H1 (cell line): ENCODE measurements at regions not wholly inside any gene's neighbourhood (a gene's known extent, or its start where the extent isn't known, plus 50 kb on each side); places are given as distances from the start of the nearest gene placed in this dataset.

ENCODE experiments used
- CTCF ChIA-PET: fragments of 300-600 bp; sonication (Branson Sonifier 250); formaldehyde crosslinking; loops from one replicate; lab custom pipeline; 2021; ENCODE audit not compliant: partially characterized antibody; lab: Charles Lee
- POLR2A ChIA-PET: fragments of 300-600 bp; sonication (Branson Sonifier 250); formaldehyde crosslinking; loops from one replicate; lab custom pipeline; 2021; ENCODE audit warnings: inconsistent platforms; ENCODE audit not compliant: partially characterized antibody; lab: Charles Lee
- DNase-seq, 2 experiments: peaks; one replicate each; pipeline versions ENCODE4 v3.0.0 to v3.0.0-alpha.2; 2010 to 2022; ENCODE audit warnings: low spot score in 2 of 2, low read depth in 1 of 2, mixed read lengths in 1 of 2
- FAIRE-seq: peaks from 2 replicates; lab custom pipeline; 2011; peaks lifted over from hg19 to GRCh38; lab: Jason Lieb, UNC
- H2AFZ ChIP-seq: 2 replicates; pipeline ENCODE4 v1.8.1; 2012; ENCODE audit warnings: low read length, inconsistent platforms
- H2AK5ac ChIP-seq: 2 replicates; pipeline ENCODE4 v1.6.1; 2013; ENCODE audit warnings: low read depth, low read length
- H2BK120ac ChIP-seq: replicated peaks from 2 replicates; pipeline ENCODE3; 2013; ENCODE audit warnings: low read depth, low read length, inconsistent platforms
- H2BK12ac ChIP-seq: 2 replicates; pipeline ENCODE4 v1.6.1; 2013; ENCODE audit warnings: low read depth, low read length
- H2BK15ac ChIP-seq: 2 replicates; pipeline ENCODE4 v1.6.1; 2013; ENCODE audit warnings: low read length
- H2BK20ac ChIP-seq: 2 replicates; pipeline ENCODE4 v1.6.1; 2013; ENCODE audit warnings: low read length
- H2BK5ac ChIP-seq: 2 replicates; pipeline ENCODE4 v1.6.1; 2013; ENCODE audit warnings: low read depth, low read length
- H3K14ac ChIP-seq: 2 replicates; pipeline ENCODE4 v1.6.1; 2013; ENCODE audit warnings: inconsistent platforms; ENCODE audit not compliant: insufficient read length
- H3K18ac ChIP-seq: 2 replicates; pipeline ENCODE4 v1.6.1; 2013; ENCODE audit warnings: low read length; ENCODE audit errors: extremely low read depth
- H3K23ac ChIP-seq: 2 replicates; pipeline ENCODE4 v1.6.1; 2013; ENCODE audit warnings: inconsistent platforms; ENCODE audit not compliant: insufficient read length
- H3K23me2 ChIP-seq: 2 replicates; pipeline ENCODE4 v1.6.1; 2013; ENCODE audit warnings: low read depth, low read length
- H3K27ac ChIP-seq: 2 replicates; pipeline ENCODE4 v1.6.1; 2011; ENCODE audit warnings: low read depth, low read length, inconsistent platforms
- H3K27me3 ChIP-seq, 4 experiments: replicated peaks in 1 of 4; 1 replicate in 1 of 4; 2 replicates in 3 of 4; pipeline versions ENCODE4 v1.6.1 to v1.8.1; 2011 to 2013; ENCODE audit warnings: low read length in 3 of 4, mild to moderate bottlenecking in 3 of 4, inconsistent platforms in 2 of 4, mixed read lengths in 2 of 4, moderate library complexity in 1 of 4; ENCODE audit not compliant: control insufficient read depth in 3 of 4, insufficient read depth in 3 of 4; ENCODE audit errors: extremely low read depth in 1 of 4
- H3K36me3 ChIP-seq, 4 experiments: 2 replicates each; pipeline versions ENCODE4 v1.6.1 to v1.8.1; 2011 to 2013; ENCODE audit warnings: mild to moderate bottlenecking in 4 of 4, low read length in 3 of 4, moderate library complexity in 2 of 4, control low read depth in 1 of 4, inconsistent platforms in 1 of 4; ENCODE audit not compliant: insufficient read depth in 4 of 4, control insufficient read depth in 2 of 4
- H3K4ac ChIP-seq: replicated peaks from 2 replicates; pipeline ENCODE3; 2013; ENCODE audit warnings: low read length, low read depth, mixed read lengths, inconsistent platforms; ENCODE audit not compliant: insufficient read length
- H3K4me1 ChIP-seq, 4 experiments: replicated peaks in 1 of 4; 1 replicate in 1 of 4; 2 replicates in 3 of 4; pipeline versions ENCODE4 v1.6.1 to v1.8.1; 2011 to 2013; ENCODE audit warnings: low read length in 3 of 4, inconsistent platforms in 2 of 4, mixed read lengths in 1 of 4; ENCODE audit not compliant: insufficient read depth in 4 of 4, control insufficient read depth in 3 of 4
- H3K4me2 ChIP-seq, 2 experiments: 2 replicates each; pipeline versions ENCODE4 v1.6.1 to v1.8.1; 2011 to 2013; ENCODE audit warnings: low read depth in 2 of 2, low read length in 2 of 2, control low read depth in 1 of 2, inconsistent platforms in 1 of 2, mild to moderate bottlenecking in 1 of 2; ENCODE audit not compliant: insufficient read depth in 1 of 2
- H3K4me3 ChIP-seq, 4 experiments: fragments of 200-600, 300-600 bp in 1 of 4; sonication (generic), shearing (Covaris generic), sonication (Bioruptor Twin) in 1 of 4; 2 replicates each; pipeline versions ENCODE4 v1.5.1 to v1.8.1; 2011 to 2016; ENCODE audit warnings: low read length in 4 of 4, low read depth in 3 of 4, control low read depth in 2 of 4, inconsistent platforms in 2 of 4, mild to moderate bottlenecking in 2 of 4, mixed read lengths in 1 of 4, moderate library complexity in 1 of 4; ENCODE audit not compliant: insufficient read depth in 2 of 4; ENCODE audit errors: extremely low read depth in 1 of 4
- H3K56ac ChIP-seq: replicated peaks from 2 replicates; pipeline ENCODE3; 2013; ENCODE audit warnings: low read depth, mild to moderate bottlenecking, mixed read lengths, low read length, inconsistent platforms; ENCODE audit not compliant: insufficient read length
- H3K79me1 ChIP-seq: 2 replicates; pipeline ENCODE4 v1.6.1; 2013; ENCODE audit warnings: low read depth, low read length, control low read depth
- H3K79me2 ChIP-seq, 2 experiments: 2 replicates each; pipeline versions ENCODE4 v1.6.1 to v1.8.1; 2012 to 2013; ENCODE audit warnings: low read length in 2 of 2, mild to moderate bottlenecking in 2 of 2, inconsistent platforms in 1 of 2; ENCODE audit not compliant: insufficient read depth in 2 of 2, control insufficient read depth in 1 of 2
- H3K9ac ChIP-seq, 4 experiments: replicated peaks in 1 of 4; 1 replicate in 1 of 4; 2 replicates in 3 of 4; pipeline versions ENCODE4 v1.6.1 to v1.8.1; 2011 to 2013; ENCODE audit warnings: low read depth in 3 of 4, low read length in 3 of 4, control low read depth in 2 of 4, mild to moderate bottlenecking in 2 of 4, moderate library complexity in 2 of 4, inconsistent platforms in 1 of 4; ENCODE audit errors: extremely low read depth in 1 of 4
- H3K9me3 ChIP-seq, 2 experiments: 2 replicates each; pipeline versions ENCODE4 v1.6.1 to v1.8.1; 2012 to 2013; ENCODE audit warnings: mild to moderate bottlenecking in 2 of 2, moderate library complexity in 2 of 2, control low read depth in 1 of 2, inconsistent platforms in 1 of 2, low read depth in 1 of 2, low read length in 1 of 2, mixed read lengths in 1 of 2; ENCODE audit not compliant: insufficient read depth in 2 of 2
- H4K20me1 ChIP-seq, 2 experiments: replicated peaks in 1 of 2; 2 replicates each; pipeline versions ENCODE3 to v1.8.1; 2011 to 2013; ENCODE audit warnings: inconsistent platforms in 2 of 2, low read length in 2 of 2, mild to moderate bottlenecking in 1 of 2; ENCODE audit not compliant: insufficient read depth in 2 of 2, control insufficient read depth in 1 of 2
- H4K5ac ChIP-seq: 2 replicates; pipeline ENCODE4 v1.6.1; 2013; ENCODE audit warnings: low read length, low read depth, mixed read lengths, inconsistent platforms; ENCODE audit not compliant: insufficient read length
- H4K8ac ChIP-seq: 2 replicates; pipeline ENCODE4 v1.8.0; 2013; ENCODE audit warnings: mild to moderate bottlenecking, moderate library complexity, low read length, inconsistent platforms; ENCODE audit not compliant: insufficient read depth; ENCODE audit errors: extremely low read depth
- H4K91ac ChIP-seq: replicated peaks from 2 replicates; pipeline ENCODE3; 2013; ENCODE audit warnings: low read length, mixed read lengths, inconsistent platforms; ENCODE audit not compliant: insufficient read length
- CTCF ChIP-seq, 3 experiments: IDR thresholded peaks; 1 replicate in 2 of 3; 2 replicates in 1 of 3; pipeline versions ENCODE4 v1.5.1 to v1.6.1; 2011; ENCODE audit warnings: low read length in 3 of 3, mild to moderate bottlenecking in 3 of 3, inconsistent platforms in 2 of 3, low read depth in 1 of 3, moderate library complexity in 1 of 3; ENCODE audit not compliant: insufficient read depth in 1 of 3; ENCODE audit errors: control extremely low read depth in 1 of 3
- EZH2 ChIP-seq: fragments of 200-600 bp; sonication (generic); IDR thresholded peaks from 2 replicates; pipeline ENCODE4 v1.7.1; 2012; ENCODE audit warnings: low read depth, mild to moderate bottlenecking, moderate library complexity, low read length, inconsistent platforms; ENCODE audit not compliant: severe bottlenecking
- RAD21 ChIP-seq, 2 experiments: IDR thresholded peaks in 1 of 2; conservative IDR thresholded peaks in 1 of 2; 2 replicates each; pipeline ENCODE4 v1.6.1; 2011; ENCODE audit warnings: low read depth in 2 of 2, low read length in 2 of 2, improper control_type of control experiment in 1 of 2, inconsistent platforms in 1 of 2, mild to moderate bottlenecking in 1 of 2, moderate library complexity in 1 of 2
- RNF2 ChIP-seq: fragments of 200-900, 300-1000 bp; sonication (generic); IDR thresholded peaks from 2 replicates; pipeline ENCODE4 v1.7.1; 2016; ENCODE audit warnings: borderline replicate concordance, low read depth, mild to moderate bottlenecking, antibody characterized with exemption, low read length; ENCODE audit not compliant: poor library complexity, severe bottlenecking; ENCODE audit errors: missing control alignments
- SIRT6 ChIP-seq: IDR thresholded peaks from one replicate; pipeline ENCODE4 v1.7.1; 2012; ENCODE audit warnings: low read length, inconsistent platforms
- WGBS, 2 experiments: shearing (Covaris generic) in 1 of 2; methylation state at CpG; one replicate each; pipeline versions ENCODE4 v1.1.6 to v1.1.7; 2013 to 2015; ENCODE audit warnings: low lambda C conversion rate in 2 of 2, mixed read lengths in 2 of 2, inconsistent platforms in 1 of 2, low coverage in 1 of 2, missing lambda C conversion rate in 1 of 2; ENCODE audit not compliant: insufficient replicate concordance in 2 of 2, insufficient coverage in 1 of 2, insufficient read length in 1 of 2; ENCODE audit errors: extremely low coverage in 1 of 2, missing lambda C conversion rate in 1 of 2; 5-methylcytosine and 5-hydroxymethylcytosine counted together

- Histone ChIP-seq H3K4ac (no peak overlapping the region), H3K36me3 (no peaks in the 10 kb centered on the region), H2BK5ac (no peak overlapping the region), H2AK5ac (no peak overlapping the region), H2BK12ac (no peak overlapping the region), H3K9ac (no peak overlapping the region), H4K20me1 (no peaks in the 10 kb centered on the region), H3K14ac (no peak overlapping the region), H2AFZ (no peak overlapping the region), H3K27me3 (no peaks in the 10 kb centered on the region), H3K18ac (no peak overlapping the region), H4K8ac (no peak overlapping the region), H2BK120ac (no peak overlapping the region), H3K56ac (no peak overlapping the region), H2BK20ac (no peak overlapping the region), H3K4me2 (no peak overlapping the region), H4K5ac (no peak overlapping the region), H4K91ac (no peak overlapping the region), H3K79me1 (no peaks in the 10 kb centered on the region), H3K23me2 (no peaks in the 10 kb centered on the region), H3K4me1 (peaks cover 0 to 4% (median 0%) of the 10 kb centered on the region in 4 experiments; a peak in 1 of 7 replicates), H3K4me3 (no peak overlapping the region), H3K23ac (no peak overlapping the region), H3K79me2 (no peaks in the 10 kb centered on the region), H2BK15ac (no peak overlapping the region), H3K9me3 (no peaks in the 10 kb centered on the region), H3K27ac (no peak overlapping the region)
- no peak for TF ChIP-seq EZH2
- peak in 1 of 2 experiments; percentile 31; a peak in 1 of 4 replicates for TF ChIP-seq RAD21 (IDR thresholded peaks at IDR 0.05 in 1 of 2, conservative IDR thresholded peaks at IDR 0.05 in 1 of 2; ENCODE audit: low read depth in 2 of 2, low read length in 2 of 2)
- no peak for TF ChIP-seq CTCF (IDR thresholded peaks at IDR 0.05; ENCODE audit: control extremely low read depth in 1 of 3, insufficient read depth in 1 of 3, low read depth in 1 of 3, low read length in 3 of 3)
- no peak for TF ChIP-seq SIRT6
- TF ChIP-seq RNF2, result no peak
- ChIA-PET CTCF (interaction anchor here (1.0 to 1.4 kb wide), 5 partner anchors 8 to 143 kb away, joined by 3 read pairs; no protein-coding TSS in a partner anchor), POLR2A (interaction anchor here (1.5 kb wide), 1 partner anchor 15 kb away, joined by 4 read pairs; no protein-coding TSS in a partner anchor)
- FAIRE-seq (no peak), DNase-seq (no peak)
- WGBS, 2 experiments, result 84% methylated on average over 7 of the region's 7 CpGs; no CpG with 5 or more reads in 1 of the 2 experiments
Observed at GRCh38 chr5:87924436-87924835, 344.2 kb downstream of the TMEM161B start.
